GM19455 (cell line): ENCODE measurements at regions not wholly inside any gene's neighbourhood (a gene's known extent, or its start where the extent isn't known, plus 50 kb on each side); places are given as distances from the start of the nearest gene placed in this dataset.

ENCODE experiments used
- ATAC-seq: cut with Tn5 transposase; IDR thresholded peaks from one replicate; pipeline ENCODE4 v1.9.1; 2021; ENCODE audit not compliant: unreplicated experiment

DNA sequence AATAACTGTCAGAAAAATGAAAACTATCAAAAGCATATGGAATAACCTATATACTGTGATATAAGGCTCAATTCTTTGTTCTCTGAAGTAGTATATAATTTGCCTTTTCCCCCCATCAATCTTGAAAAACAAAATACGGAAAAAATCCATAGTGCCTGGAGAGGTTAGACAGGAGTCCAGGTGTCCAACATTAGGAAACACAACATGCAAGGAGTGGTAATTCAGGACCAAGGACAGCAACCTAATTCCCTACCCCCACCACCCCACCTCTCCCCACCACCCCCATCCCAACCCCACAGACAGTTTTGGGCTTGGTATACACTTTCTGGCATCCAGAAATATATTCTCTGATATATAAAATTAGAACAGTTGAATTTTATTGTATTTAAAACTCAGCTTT is 55.1 kb upstream of the SLC25A26 start:
- ATAC-seq: no peak

- ATAC-seq: no peak
Measured at GRCh38 chr3:66164155-66164554, 56.6 kb upstream of the SLC25A26 start.

DNA sequence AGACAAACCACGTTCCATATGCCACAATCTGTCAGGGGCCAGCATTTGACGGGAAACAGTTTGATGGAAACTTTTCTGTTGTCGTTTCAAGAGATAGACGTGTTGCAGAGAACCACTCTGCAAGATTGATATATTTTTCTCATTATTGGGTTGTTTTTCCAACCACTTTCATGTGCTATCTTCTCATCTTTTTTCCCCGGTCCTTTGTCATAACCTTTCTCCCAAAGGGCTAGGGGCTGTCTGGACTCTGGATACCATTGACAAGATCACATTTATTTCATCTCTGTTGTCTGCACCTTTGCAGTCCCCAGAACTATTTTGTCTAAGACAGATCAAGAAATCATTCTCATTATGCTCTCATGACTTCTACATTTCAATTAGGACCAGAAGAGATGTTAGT is 57.6 kb upstream of the SLC25A26 start:
- no peak for ATAC-seq

DNA sequence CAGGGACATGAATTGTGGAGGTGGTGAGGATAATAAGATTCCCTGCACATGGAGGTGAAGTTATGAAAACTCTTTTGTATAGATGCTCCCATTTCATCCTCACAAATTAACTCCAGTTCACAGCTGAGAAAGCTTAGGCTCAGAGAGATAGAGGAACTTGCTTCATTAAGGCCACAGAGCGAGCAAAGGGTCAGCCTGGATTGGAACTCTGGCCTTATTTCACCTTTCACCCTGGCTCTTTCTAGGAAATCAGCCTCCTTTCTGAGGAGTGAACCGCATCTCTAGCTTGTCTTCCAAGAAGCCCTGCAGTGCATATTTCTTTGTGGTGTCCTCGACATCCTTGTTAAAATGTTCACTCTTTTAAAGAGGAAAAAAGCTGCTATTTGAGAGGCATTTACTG is 58.0 kb upstream of the SLC25A26 start:
- no peak for ATAC-seq

DNA sequence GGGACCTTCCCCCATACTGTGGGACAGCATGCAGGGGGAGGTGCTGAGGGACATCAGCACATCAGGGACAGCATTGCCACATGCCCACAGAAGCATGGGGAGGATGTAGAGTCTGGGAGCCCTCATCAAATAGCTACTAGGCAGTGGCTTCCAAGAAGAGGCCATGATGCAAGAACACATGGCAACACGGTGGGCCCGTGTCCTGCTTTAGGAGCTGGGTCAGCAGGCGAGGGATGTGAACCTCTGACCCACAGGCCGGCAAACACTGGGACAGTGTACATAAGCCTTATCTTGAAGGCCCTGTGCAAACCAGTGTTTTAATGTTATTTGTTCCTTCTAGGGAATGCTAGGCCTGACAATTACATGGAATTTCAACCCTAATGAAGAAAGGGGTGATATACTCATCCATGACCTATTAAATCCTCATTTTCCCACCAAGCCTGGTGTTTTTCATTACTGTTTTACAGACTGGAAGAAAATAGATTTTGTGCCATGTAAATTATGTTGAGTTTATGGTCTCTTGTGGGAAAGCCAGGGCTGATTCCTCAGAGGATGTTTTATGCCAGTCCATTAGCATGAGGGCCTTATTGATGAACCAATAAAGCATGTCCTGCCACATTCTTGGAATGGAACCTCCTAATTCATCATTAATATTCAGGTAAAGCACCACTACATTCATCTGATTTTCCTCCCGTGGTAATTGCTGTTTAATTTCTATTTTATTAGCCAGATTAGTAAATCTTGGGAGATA is 61.7 kb upstream of the SLC25A26 start:
- no peak for ATAC-seq

- no peak for ATAC-seq
Measured at GRCh38 chr3:66154444-66154861, 66.3 kb upstream of the SLC25A26 start.

DNA sequence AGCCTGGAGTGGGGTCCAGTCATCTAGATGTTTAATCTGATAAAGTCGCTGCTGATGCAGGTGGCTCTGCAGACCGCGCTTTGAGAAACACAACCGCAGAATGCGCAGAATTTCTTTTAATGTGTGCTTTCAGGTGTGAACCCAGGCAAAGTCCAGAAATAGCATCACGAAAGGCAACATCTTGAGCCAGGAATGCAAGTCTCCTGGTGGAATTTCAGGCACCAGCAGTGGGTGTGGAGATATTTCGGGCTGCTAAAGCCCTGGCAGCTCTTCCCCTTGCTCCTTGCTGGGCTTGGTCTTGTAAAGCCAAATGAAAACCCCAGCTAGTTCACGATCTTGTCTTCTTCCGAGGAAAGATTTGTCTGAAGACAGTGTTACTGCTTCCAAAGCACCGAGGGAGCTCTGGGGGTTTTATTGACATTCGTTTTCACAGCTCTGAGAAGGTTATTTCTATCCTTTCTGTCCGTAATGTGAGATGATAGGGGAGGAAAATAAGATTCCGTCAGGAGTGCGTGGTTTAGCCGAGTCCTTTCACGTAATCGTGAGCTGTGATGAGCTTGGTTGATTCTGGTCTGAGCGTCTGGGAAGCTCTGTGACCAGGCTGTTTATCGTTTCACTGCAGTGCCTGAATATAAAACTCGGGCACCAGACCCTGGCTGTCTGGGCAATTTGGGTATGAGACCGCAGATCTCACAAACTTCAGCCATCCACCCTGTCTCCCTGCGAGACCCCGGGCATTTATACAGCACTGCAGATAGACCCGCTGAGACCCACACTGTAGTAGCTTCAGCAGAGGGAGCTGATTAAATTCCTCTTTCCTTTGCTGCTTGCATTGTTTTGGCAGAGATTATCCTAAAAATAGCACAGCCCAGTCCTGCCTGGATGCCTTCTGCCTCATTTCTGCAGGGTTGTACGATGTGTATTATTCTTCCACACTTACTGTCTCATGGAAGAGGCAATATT is 67.0 kb upstream of the SLC25A26 start:
- no peak for ATAC-seq

DNA sequence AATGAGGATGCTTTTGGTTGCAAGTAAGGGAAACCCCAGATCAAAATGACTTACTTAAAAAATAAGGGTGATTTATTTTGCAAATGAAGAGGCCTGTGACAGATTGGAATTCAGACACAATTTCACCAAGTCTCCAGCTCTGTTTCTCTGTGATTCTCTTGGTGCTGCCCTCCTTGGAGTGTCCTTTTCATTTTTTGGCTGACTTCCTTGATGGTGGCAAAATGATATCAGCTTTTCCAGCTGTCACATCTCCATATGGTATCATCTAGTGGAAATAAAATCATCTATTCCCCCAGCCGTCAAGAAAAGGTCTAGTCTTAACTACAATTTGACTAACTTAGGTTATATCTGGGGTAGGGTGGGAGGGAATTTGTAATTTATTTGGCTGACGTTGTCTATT is 68.5 kb upstream of the SLC25A26 start:
- no peak for ATAC-seq

DNA sequence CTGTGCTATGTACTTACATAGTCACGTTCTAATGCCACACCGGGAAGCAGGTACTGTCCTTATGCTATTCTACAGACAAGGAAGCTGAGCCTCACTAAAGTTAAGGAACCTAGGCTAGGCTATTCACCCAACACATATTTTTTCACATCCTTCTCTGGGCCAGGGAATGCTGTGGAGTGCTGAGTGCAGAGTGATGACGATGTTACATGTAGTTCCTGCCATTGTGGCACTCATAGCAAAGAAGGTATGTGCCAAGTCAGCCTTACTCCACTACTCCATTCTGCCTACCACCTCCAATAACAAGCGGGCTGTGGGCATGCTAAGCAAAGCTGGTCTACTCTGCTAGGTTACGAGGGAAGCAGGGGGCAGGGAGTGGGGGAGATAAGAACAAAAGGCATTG is 69.8 kb upstream of the SLC25A26 start:
- ATAC-seq: no peak

- no peak for ATAC-seq
Measured at GRCh38 chr3:66149269-66149668, 71.5 kb upstream of the SLC25A26 start.

GRCh38 chr3:66145408-66145733 is 75.4 kb upstream of the SLC25A26 start:
- ATAC-seq: no peak

DNA sequence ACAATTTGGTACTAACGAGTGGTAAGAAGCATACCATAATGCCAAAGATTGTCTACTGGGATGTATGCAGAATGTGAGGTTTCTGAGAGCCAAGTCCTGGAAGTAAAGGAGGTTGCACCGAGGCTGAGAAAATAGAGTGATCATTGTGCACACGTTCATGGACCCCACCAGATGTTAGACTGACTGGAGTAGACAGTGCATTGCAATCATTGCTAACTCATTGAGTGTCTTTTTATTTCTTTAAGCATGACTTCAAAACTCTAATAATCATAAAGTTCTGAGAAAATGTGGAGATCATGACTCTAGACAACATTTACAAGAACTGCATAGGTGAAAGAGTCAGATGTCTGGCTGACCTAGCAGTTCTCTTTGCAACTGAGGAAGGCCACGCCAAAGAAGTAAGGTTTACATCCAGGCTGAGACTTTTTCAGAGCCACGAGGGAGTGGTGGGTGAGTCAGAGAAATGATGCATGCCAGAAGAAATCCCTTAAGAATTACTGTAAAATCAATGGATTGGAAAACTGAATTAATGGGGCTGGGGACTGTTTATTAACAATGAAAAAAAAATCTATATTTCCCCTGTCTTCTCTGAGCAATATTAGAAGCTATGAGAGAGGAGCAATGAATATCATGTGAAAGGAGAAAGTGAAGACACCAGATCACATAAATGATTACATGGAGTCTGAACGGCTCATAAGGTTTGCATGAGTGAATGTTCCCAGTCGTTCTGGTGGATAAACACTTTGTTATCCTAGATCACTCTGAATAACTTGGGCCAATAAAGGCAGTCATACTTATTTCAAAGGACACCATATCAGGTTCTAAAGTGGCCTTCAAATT is 76.0 kb upstream of the SLC25A26 start:
- ATAC-seq: no peak

GRCh38 chr3:66142079-66142478 is 78.7 kb upstream of the SLC25A26 start:
- ATAC-seq: no peak

DNA sequence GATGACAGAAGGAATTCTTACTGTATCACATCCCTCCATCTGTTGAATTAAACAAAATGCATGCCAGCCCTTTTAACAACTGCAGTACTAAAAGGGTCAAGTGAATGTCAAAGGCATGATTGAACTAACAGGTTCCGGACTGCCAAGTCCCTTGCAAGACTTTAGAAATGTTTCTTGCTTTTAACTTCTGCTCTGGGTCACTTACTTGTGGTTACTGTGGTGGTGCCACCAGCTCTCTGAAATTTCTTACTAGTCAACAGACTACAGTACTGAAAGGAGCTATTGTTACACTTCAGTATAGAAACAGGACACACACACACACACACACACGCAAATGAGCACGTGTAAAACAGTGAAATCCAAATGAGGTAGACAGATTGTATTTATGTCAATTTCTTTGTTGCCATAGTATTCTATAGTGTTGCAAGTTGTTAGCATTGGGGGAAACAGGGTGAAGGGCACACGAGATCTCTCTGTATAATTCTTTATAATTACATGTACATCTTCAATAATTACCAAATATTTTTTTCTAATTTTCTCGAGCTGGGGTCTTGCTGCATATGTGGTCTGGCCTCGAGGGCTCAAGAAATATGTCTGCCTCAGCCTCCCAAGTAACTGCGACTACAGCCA is 79.9 kb upstream of the SLC25A26 start:
- peak; percentile 54 for ATAC-seq

- ATAC-seq: no peak
Measured at GRCh38 chr3:66140106-66140505, 80.7 kb upstream of the SLC25A26 start.

DNA sequence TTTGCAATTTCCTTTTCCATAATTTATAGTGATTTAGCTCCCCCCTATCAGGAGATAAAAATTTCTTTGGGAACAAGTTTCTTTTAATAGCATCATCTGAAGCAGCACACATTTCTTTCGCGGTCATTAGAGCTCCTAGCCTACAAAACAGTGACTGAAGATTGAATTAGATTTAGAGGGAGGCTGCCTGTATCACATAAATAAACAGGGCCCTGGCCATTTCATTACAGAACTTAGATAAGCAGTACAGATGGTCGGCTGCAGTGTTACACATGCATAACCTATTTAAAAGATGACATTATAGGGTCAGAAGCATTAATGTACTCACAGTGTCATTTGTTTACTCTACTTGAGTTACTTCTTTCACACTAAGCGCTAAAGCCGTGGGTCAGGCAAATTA is 81.4 kb upstream of the SLC25A26 start:
- ATAC-seq: no peak

- ATAC-seq: no peak
Measured at GRCh38 chr3:66138336-66139313, 82.2 kb upstream of the SLC25A26 start.

DNA sequence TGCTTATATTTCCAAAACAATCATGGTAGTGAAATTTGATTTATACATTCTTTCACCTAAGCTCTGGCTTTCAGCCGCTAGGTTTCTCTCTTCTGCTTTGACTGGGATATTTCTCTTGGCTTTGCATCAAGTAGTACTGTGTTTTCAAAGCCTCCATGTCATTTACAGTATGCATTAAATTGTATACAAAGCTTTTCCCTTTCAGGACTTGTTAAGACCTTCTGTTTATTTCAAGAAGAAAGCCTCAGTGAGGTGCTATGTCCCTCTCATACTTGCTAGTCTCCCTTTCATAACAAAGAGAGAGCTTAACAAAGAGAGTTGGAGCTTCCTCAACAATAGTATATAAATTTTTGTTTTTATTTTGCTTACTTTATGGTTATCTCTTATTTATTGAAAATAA is 84.2 kb upstream of the SLC25A26 start:
- ATAC-seq: no peak

GRCh38 chr3:66133853-66134445 is 86.9 kb upstream of the SLC25A26 start:
- no peak for ATAC-seq
